ENCODE measurements at regions not wholly inside any gene's neighbourhood (a gene's known extent, or its start where the extent isn't known, plus 50 kb on each side); places are given as distances from the start of the nearest gene placed in this dataset.

GRCh38 chr16:85254921-85255320 is 142.6 kb upstream of the CIBAR2 start:
- Mint-ChIP-seq H3K36me3 (ENCODE audit: low read depth) (no peaks in the 10 kb centered on the region), H3K27me3 (ENCODE audit: insufficient read depth) (no peaks in the 10 kb centered on the region), H3K4me3 (no peak overlapping the region), H3K4me1 (no peaks in the 10 kb centered on the region), H3K9me3 (no peaks in the 10 kb centered on the region), H3K27ac (no peak overlapping the region)
- TF ChIP-seq CTCF (conservative IDR thresholded peaks at IDR 0.05) = no peak
- no peak for DNase-seq
- no peak overlapping the region for H3K27ac ChIP-seq (ENCODE audit: low read depth, low read length)
- H3K27me3 ChIP-seq (ENCODE audit: control insufficient read depth, insufficient read depth, low read length, poor library complexity, severe bottlenecking) = no peaks in the 10 kb centered on the region
- H3K4me3 ChIP-seq (ENCODE audit: low read length) = no peak overlapping the region
- WGBS, 2 experiments (ENCODE audit: insufficient coverage in 1 of 2, insufficient read length in 1 of 2) = 98 to 100% methylated on average over 7 to 24 of the region's 24 CpGs
- H3K9ac ChIP-seq (ENCODE audit: extremely low read depth, low read length, poor library complexity, severe bottlenecking) = no peak overlapping the region
- H3K4me1 ChIP-seq (ENCODE audit: control insufficient read depth, insufficient read depth, low read length) = no peaks in the 10 kb centered on the region
- no peaks in the 10 kb centered on the region for H3K9me3 ChIP-seq (ENCODE audit: control insufficient read depth, low read length)
- no peaks in the 10 kb centered on the region for H3K36me3 ChIP-seq (ENCODE audit: control insufficient read depth, insufficient read depth, low read length)

GRCh38 chr16:85255777-85256176 is 143.5 kb upstream of the CIBAR2 start:
- no peak for DNase-seq
- no peak overlapping the region for H3K9ac ChIP-seq (ENCODE audit: extremely low read depth, low read length, poor library complexity, severe bottlenecking)
- H3K36me3 Mint-ChIP-seq (ENCODE audit: low read depth) = no peaks in the 10 kb centered on the region
- H3K27me3 ChIP-seq (ENCODE audit: control insufficient read depth, insufficient read depth, low read length, poor library complexity, severe bottlenecking) = no peaks in the 10 kb centered on the region
- no peaks in the 10 kb centered on the region for H3K9me3 ChIP-seq (ENCODE audit: control insufficient read depth, low read length)
- no peaks in the 10 kb centered on the region for H3K9me3 Mint-ChIP-seq
- no peak overlapping the region for H3K27ac Mint-ChIP-seq
- H3K27ac ChIP-seq (ENCODE audit: low read depth, low read length) = no peak overlapping the region
- no peak overlapping the region for H3K4me3 Mint-ChIP-seq
- TF ChIP-seq CTCF (conservative IDR thresholded peaks at IDR 0.05) = no peak
- H3K27me3 Mint-ChIP-seq (ENCODE audit: insufficient read depth) = no peaks in the 10 kb centered on the region
- H3K36me3 ChIP-seq (ENCODE audit: control insufficient read depth, insufficient read depth, low read length) = no peaks in the 10 kb centered on the region
- WGBS, 2 experiments (ENCODE audit: insufficient coverage in 1 of 2, insufficient read length in 1 of 2) = 91 to 98% methylated on average over 5 to 10 of the region's 10 CpGs
- H3K4me1 ChIP-seq (ENCODE audit: control insufficient read depth, insufficient read depth, low read length) = no peaks in the 10 kb centered on the region
- no peaks in the 10 kb centered on the region for H3K4me1 Mint-ChIP-seq
- H3K4me3 ChIP-seq (ENCODE audit: low read length) = no peak overlapping the region

- Mint-ChIP-seq H3K27me3 (ENCODE audit: insufficient read depth) (no peaks in the 10 kb centered on the region), H3K4me3 (no peak overlapping the region), H3K36me3 (ENCODE audit: low read depth) (no peaks in the 10 kb centered on the region), H3K27ac (no peak overlapping the region), H3K4me1 (no peaks in the 10 kb centered on the region), H3K9me3 (no peaks in the 10 kb centered on the region)
- Histone ChIP-seq H3K36me3 (ENCODE audit: control insufficient read depth, insufficient read depth, low read length) (no peaks in the 10 kb centered on the region), H3K27me3 (ENCODE audit: control insufficient read depth, insufficient read depth, low read length, poor library complexity, severe bottlenecking) (no peaks in the 10 kb centered on the region), H3K9ac (ENCODE audit: extremely low read depth, low read length, poor library complexity, severe bottlenecking) (no peak overlapping the region), H3K4me1 (ENCODE audit: control insufficient read depth, insufficient read depth, low read length) (no peaks in the 10 kb centered on the region), H3K27ac (ENCODE audit: low read depth, low read length) (no peak overlapping the region), H3K4me3 (ENCODE audit: low read length) (no peak overlapping the region), H3K9me3 (ENCODE audit: control insufficient read depth, low read length) (no peaks in the 10 kb centered on the region)
- TF ChIP-seq CTCF (conservative IDR thresholded peaks at IDR 0.05) = no peak
- 94 to 100% methylated on average over 8 to 16 of the region's 18 CpGs for WGBS, 2 experiments (ENCODE audit: insufficient coverage in 1 of 2, insufficient read length in 1 of 2)
- no peak for DNase-seq
Measured at GRCh38 chr16:85256190-85256739, 144.0 kb upstream of the CIBAR2 start.

Measured in endodermal cell (in vitro differentiated cells).